SK-N-SH treated with all-trans-retinoic acid at 6 μM for 48 hours (cell line): ENCODE measurements at regions not wholly inside any gene's neighbourhood (a gene's known extent, or its start where the extent isn't known, plus 50 kb on each side); places are given as distances from the start of the nearest gene placed in this dataset.

Source experiments
- ATAC-seq: fragments of 200-7000 bp; cut with Tn5 transposase; 3 replicates; pipeline ENCODE4 v1.9.1; 2020; ENCODE audit warnings: mild to moderate bottlenecking, moderate library complexity
- ARNTL ChIP-seq: fragments of 450-650 bp; formaldehyde crosslinking; IDR thresholded peaks from 2 replicates; pipeline ENCODE4 v1.5.0; 2020; ENCODE audit warnings: low read depth, mild to moderate bottlenecking, moderate library complexity, borderline replicate concordance
- BACH2 ChIP-seq: fragments of 250-450 bp; sonication (Bioruptor Pico); IDR thresholded peaks from 2 replicates; pipeline ENCODE4 v1.9.0; 2021; ENCODE audit warnings: mild to moderate bottlenecking, borderline replicate concordance
- CSDC2 ChIP-seq: fragments of 250-450 bp; sonication (Bioruptor Pico); IDR thresholded peaks from 2 replicates; pipeline ENCODE4 v1.5.0; 2020; ENCODE audit warnings: mild to moderate bottlenecking, moderate library complexity
- GLIS3 ChIP-seq: fragments of 250-450 bp; sonication (Bioruptor Pico); IDR thresholded peaks from 2 replicates; pipeline ENCODE4 v1.5.0; 2020; ENCODE audit warnings: mild to moderate bottlenecking, moderate library complexity
- ISL1 ChIP-seq: fragments of 250-450 bp; sonication (Bioruptor Pico); IDR thresholded peaks from 2 replicates; pipeline ENCODE4 v2.1.2; 2022; ENCODE audit warnings: mild to moderate bottlenecking, moderate library complexity
- OSR1 ChIP-seq: fragments of 250-450 bp; sonication (Bioruptor Pico); IDR thresholded peaks from 2 replicates; pipeline ENCODE4 v1.8.0; 2022; ENCODE audit warnings: moderate library complexity, mild to moderate bottlenecking, inconsistent platforms
- PPARA ChIP-seq: fragments of 250-450 bp; sonication (Bioruptor Pico); IDR thresholded peaks from 2 replicates; pipeline ENCODE4 v1.5.0; 2020; ENCODE audit warnings: mild to moderate bottlenecking, borderline replicate concordance
- RARB ChIP-seq: fragments of 250-450 bp; sonication (Bioruptor Pico); IDR thresholded peaks from 2 replicates; pipeline ENCODE4 v1.8.0; 2021; ENCODE audit warnings: mild to moderate bottlenecking, moderate library complexity
- SNAI2 ChIP-seq: fragments of 250-450 bp; sonication (Bioruptor Pico); IDR thresholded peaks from 2 replicates; pipeline ENCODE4 v1.5.0; 2020; ENCODE audit warnings: mild to moderate bottlenecking, moderate library complexity
- TCF4 ChIP-seq: fragments of 250-450 bp; sonication (Bioruptor Pico); IDR thresholded peaks from 2 replicates; pipeline ENCODE4 v1.8.0; 2021; ENCODE audit warnings: mild to moderate bottlenecking, moderate library complexity, borderline replicate concordance
- TOX ChIP-seq: fragments of 250-450 bp; sonication (Bioruptor Pico); IDR thresholded peaks from 2 replicates; pipeline ENCODE4 v1.8.0; 2021; ENCODE audit warnings: mild to moderate bottlenecking, moderate library complexity, borderline replicate concordance
- ZC3H10 ChIP-seq: fragments of 250-450 bp; sonication (Bioruptor Pico); IDR thresholded peaks from 2 replicates; pipeline ENCODE4 v1.5.1; 2021; ENCODE audit warnings: mild to moderate bottlenecking, moderate library complexity
- ZFP3 ChIP-seq: fragments of 250-450 bp; sonication (Bioruptor Pico); IDR thresholded peaks from 2 replicates; pipeline ENCODE4 v1.5.0; 2020; ENCODE audit warnings: mild to moderate bottlenecking, moderate library complexity
- ZFP30 ChIP-seq: fragments of 450-650 bp; formaldehyde crosslinking; IDR thresholded peaks from 2 replicates; pipeline ENCODE4 v1.5.0; 2022; ENCODE audit warnings: mild to moderate bottlenecking, moderate library complexity
- ZNF565 ChIP-seq: fragments of 450-650 bp; formaldehyde crosslinking; conservative IDR thresholded peaks from 2 replicates; pipeline ENCODE4 v1.5.0; 2020; ENCODE audit warnings: low read depth, mild to moderate bottlenecking, moderate library complexity
- ZNF70 ChIP-seq: fragments of 450-650 bp; formaldehyde crosslinking; IDR thresholded peaks from 2 replicates; pipeline ENCODE4 v1.5.0; 2020; ENCODE audit warnings: mild to moderate bottlenecking, moderate library complexity
- ZNF8 ChIP-seq: fragments of 450-650 bp; formaldehyde crosslinking; IDR thresholded peaks from 2 replicates; pipeline ENCODE4 v1.5.0; 2020; ENCODE audit warnings: mild to moderate bottlenecking, moderate library complexity
- TF ChIP-seq, protein P1 (sequence below): fragments of 250-450 bp; sonication (Bioruptor Pico); IDR thresholded peaks from 2 replicates; pipeline ENCODE4 v1.5.1; 2020; ENCODE audit warnings: low read depth, mild to moderate bottlenecking, moderate library complexity
- TF ChIP-seq, protein P2 (sequence below): fragments of 250-450 bp; sonication (Bioruptor Pico); IDR thresholded peaks from 2 replicates; pipeline ENCODE4 v1.5.0; 2020; ENCODE audit warnings: mild to moderate bottlenecking, moderate library complexity
- TF ChIP-seq, protein P3 (sequence below): fragments of 250-450 bp; sonication (Bioruptor Pico); IDR thresholded peaks from 2 replicates; pipeline ENCODE4 v1.8.0; 2020; ENCODE audit warnings: mild to moderate bottlenecking, moderate library complexity, borderline replicate concordance
- TF ChIP-seq, protein P4 (sequence below): fragments of 250-450 bp; sonication (Bioruptor Pico); IDR thresholded peaks from 2 replicates; pipeline ENCODE4 v1.5.1; 2021; ENCODE audit warnings: mild to moderate bottlenecking, moderate library complexity
- TF ChIP-seq, protein P5 (sequence below): fragments of 250-450 bp; sonication (Bioruptor Pico); IDR thresholded peaks from 2 replicates; pipeline ENCODE4 v1.8.0; 2021; ENCODE audit warnings: low read depth, mild to moderate bottlenecking, moderate library complexity, borderline replicate concordance

DNA sequence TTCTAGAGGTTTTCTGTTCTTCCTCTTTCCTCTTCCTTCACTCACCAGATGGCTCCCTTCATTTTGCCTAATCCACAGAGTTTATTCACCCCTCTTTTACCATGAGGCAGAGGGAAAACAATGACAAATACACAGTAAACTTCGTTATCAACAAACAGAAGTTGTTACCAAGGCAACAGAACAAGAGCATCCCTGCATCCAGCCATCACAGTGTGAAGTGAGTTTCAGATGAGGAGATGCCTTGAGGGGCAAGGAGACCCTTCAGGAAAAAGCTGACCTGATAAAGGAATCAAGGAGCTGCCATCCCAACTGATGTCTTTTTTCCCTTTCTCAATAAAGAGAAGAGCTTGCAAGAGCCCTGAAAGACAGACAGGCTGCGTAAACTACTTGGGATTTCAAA, 195.3 kb downstream of the BRINP2 start:
- no peak for ATAC-seq
- TF ChIP-seq TOX (CRISPR knock-in tag), result no peak
- TF ChIP-seq, protein P1, sequence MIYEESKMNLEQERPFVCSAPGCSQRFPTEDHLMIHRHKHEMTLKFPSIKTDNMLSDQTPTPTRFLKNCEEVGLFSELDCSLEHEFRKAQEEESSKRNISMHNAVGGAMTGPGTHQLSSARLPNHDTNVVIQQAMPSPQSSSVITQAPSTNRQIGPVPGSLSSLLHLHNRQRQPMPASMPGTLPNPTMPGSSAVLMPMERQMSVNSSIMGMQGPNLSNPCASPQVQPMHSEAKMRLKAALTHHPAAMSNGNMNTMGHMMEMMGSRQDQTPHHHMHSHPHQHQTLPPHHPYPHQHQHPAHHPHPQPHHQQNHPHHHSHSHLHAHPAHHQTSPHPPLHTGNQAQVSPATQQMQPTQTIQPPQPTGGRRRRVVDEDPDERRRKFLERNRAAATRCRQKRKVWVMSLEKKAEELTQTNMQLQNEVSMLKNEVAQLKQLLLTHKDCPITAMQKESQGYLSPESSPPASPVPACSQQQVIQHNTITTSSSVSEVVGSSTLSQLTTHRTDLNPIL (CRISPR knock-in tag), result no peak
- no peak for TF ChIP-seq SNAI2 (CRISPR knock-in tag)
- TF ChIP-seq ZC3H10 (CRISPR knock-in tag), result no peak
- no peak for TF ChIP-seq CSDC2
- no peak for TF ChIP-seq OSR1 (CRISPR knock-in tag)
- no peak for TF ChIP-seq ZFP3 (CRISPR knock-in tag)

DNA sequence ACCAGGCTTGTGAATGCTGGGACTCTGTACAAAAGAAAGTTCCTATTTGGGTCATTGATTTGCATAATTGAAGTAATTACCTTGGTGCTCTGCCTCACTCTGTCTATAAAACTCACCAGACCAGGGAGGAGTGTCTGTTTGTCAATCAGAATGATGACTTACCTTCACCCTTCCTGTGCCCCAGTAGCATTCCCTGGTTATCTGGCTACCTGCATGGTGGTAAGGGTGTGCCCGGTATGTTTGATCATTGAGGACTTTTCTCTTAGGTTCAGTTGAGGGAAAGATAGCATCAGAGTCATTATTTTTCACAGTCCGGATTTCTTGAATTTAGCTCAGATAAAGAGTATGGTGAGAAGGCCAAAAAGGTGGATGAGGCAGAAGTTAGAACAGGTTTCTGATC, 190.0 kb downstream of the BRINP2 start:
- TF ChIP-seq ZNF70 (CRISPR knock-in tag) (no peak), SNAI2 (CRISPR knock-in tag) (no peak), PPARA (CRISPR knock-in tag) (no peak), ZFP3 (CRISPR knock-in tag) (no peak), ZNF565 (CRISPR knock-in tag) (no peak), ZNF8 (CRISPR knock-in tag) (no peak), TCF4 (CRISPR knock-in tag) (no peak), ZFP30 (CRISPR knock-in tag) (no peak), OSR1 (CRISPR knock-in tag) (no peak)
- TF ChIP-seq, protein P2, sequence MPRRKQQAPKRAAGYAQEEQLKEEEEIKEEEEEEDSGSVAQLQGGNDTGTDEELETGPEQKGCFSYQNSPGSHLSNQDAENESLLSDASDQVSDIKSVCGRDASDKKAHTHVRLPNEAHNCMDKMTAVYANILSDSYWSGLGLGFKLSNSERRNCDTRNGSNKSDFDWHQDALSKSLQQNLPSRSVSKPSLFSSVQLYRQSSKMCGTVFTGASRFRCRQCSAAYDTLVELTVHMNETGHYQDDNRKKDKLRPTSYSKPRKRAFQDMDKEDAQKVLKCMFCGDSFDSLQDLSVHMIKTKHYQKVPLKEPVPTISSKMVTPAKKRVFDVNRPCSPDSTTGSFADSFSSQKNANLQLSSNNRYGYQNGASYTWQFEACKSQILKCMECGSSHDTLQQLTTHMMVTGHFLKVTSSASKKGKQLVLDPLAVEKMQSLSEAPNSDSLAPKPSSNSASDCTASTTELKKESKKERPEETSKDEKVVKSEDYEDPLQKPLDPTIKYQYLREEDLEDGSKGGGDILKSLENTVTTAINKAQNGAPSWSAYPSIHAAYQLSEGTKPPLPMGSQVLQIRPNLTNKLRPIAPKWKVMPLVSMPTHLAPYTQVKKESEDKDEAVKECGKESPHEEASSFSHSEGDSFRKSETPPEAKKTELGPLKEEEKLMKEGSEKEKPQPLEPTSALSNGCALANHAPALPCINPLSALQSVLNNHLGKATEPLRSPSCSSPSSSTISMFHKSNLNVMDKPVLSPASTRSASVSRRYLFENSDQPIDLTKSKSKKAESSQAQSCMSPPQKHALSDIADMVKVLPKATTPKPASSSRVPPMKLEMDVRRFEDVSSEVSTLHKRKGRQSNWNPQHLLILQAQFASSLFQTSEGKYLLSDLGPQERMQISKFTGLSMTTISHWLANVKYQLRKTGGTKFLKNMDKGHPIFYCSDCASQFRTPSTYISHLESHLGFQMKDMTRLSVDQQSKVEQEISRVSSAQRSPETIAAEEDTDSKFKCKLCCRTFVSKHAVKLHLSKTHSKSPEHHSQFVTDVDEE (CRISPR knock-in tag), result no peak
- TF ChIP-seq, protein P3, sequence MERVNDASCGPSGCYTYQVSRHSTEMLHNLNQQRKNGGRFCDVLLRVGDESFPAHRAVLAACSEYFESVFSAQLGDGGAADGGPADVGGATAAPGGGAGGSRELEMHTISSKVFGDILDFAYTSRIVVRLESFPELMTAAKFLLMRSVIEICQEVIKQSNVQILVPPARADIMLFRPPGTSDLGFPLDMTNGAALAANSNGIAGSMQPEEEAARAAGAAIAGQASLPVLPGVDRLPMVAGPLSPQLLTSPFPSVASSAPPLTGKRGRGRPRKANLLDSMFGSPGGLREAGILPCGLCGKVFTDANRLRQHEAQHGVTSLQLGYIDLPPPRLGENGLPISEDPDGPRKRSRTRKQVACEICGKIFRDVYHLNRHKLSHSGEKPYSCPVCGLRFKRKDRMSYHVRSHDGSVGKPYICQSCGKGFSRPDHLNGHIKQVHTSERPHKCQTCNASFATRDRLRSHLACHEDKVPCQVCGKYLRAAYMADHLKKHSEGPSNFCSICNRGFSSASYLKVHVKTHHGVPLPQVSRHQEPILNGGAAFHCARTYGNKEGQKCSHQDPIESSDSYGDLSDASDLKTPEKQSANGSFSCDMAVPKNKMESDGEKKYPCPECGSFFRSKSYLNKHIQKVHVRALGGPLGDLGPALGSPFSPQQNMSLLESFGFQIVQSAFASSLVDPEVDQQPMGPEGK, result no peak
- TF ChIP-seq, protein P4, sequence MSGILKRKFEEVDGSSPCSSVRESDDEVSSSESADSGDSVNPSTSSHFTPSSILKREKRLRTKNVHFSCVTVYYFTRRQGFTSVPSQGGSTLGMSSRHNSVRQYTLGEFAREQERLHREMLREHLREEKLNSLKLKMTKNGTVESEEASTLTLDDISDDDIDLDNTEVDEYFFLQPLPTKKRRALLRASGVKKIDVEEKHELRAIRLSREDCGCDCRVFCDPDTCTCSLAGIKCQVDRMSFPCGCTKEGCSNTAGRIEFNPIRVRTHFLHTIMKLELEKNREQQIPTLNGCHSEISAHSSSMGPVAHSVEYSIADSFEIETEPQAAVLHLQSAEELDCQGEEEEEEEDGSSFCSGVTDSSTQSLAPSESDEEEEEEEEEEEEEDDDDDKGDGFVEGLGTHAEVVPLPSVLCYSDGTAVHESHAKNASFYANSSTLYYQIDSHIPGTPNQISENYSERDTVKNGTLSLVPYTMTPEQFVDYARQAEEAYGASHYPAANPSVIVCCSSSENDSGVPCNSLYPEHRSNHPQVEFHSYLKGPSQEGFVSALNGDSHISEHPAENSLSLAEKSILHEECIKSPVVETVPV (CRISPR knock-in tag), result no peak
- TF ChIP-seq, protein P5, sequence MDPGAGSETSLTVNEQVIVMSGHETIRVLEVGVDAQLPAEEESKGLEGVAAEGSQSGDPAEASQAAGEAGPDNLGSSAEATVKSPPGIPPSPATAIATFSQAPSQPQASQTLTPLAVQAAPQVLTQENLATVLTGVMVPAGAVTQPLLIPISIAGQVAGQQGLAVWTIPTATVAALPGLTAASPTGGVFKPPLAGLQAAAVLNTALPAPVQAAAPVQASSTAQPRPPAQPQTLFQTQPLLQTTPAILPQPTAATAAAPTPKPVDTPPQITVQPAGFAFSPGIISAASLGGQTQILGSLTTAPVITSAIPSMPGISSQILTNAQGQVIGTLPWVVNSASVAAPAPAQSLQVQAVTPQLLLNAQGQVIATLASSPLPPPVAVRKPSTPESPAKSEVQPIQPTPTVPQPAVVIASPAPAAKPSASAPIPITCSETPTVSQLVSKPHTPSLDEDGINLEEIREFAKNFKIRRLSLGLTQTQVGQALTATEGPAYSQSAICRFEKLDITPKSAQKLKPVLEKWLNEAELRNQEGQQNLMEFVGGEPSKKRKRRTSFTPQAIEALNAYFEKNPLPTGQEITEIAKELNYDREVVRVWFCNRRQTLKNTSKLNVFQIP (CRISPR knock-in tag), result no peak
- TF ChIP-seq, protein P1 (CRISPR knock-in tag), result no peak
- no peak for ATAC-seq

DNA sequence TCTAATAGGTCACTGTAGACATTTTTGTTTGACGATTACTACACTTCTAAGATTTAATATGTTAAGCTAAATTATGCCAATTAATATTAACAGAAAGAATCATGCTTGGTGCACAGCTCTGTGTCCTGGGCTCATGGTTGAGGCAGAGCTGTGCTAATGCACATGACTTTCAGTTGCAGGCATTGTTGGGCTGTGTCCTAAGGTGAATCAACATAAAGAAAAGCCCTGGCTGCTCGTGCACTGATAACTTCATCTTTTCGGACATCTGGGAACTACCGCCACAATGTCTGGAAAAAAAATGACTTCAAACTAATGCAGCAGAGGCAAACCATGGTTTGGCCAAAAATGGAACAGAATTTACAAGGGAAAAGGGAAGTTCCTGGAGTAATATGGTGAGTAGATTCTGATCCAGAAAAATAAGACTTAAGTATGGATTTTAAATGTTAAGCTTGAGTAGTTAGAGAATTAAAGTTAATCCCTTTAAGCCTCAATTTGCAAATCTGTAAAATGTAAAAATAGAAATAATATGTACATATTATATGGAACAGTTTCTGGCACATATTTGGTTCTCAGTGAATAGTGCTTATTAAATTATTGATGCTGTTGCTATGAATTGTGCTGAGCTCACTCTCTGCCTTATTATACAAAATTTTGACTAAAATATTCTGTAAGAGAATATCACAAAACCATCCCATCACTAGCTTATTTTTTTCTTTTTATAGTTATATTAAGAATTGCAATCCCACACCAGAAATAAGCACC, 186.1 kb downstream of the BRINP2 start:
- no peak for TF ChIP-seq BACH2 (CRISPR knock-in tag)
- no peak for TF ChIP-seq TOX (CRISPR knock-in tag)
- TF ChIP-seq ISL1 (CRISPR knock-in tag), result no peak
- TF ChIP-seq GLIS3, result no peak
- no peak for TF ChIP-seq ZC3H10 (CRISPR knock-in tag)
- no peak for TF ChIP-seq OSR1 (CRISPR knock-in tag)
- no peak for TF ChIP-seq RARB (CRISPR knock-in tag)
- TF ChIP-seq TCF4 (CRISPR knock-in tag), result no peak
- no peak for TF ChIP-seq ARNTL (CRISPR knock-in tag)
- TF ChIP-seq ZFP3 (CRISPR knock-in tag), result no peak
- TF ChIP-seq, all 23 proteins: peak for 0
- ATAC-seq, result no peak
